OCI-LY7 (cell line): ENCODE measurements at regions not wholly inside any gene's neighbourhood (a gene's known extent, or its start where the extent isn't known, plus 50 kb on each side); places are given as distances from the start of the nearest gene placed in this dataset.

Experiments
- BruUV-seq: library from RNA; stranded (reverse); fragments of 400-500 nt; replicated peaks from 2 replicates; lab custom pipeline; 2021; lab: Mats Ljungman, UMichigan
- CTCF ChIA-PET: fragments of 300-600 bp; sonication (Branson Sonifier 250); formaldehyde crosslinking; loops from one replicate; lab custom pipeline; 2022; ENCODE audit warnings: antibody characterized with exemption; ENCODE audit not compliant: unreplicated experiment; lab: Charles Lee
- POLR2A ChIA-PET: fragments of 300-600 bp; sonication (Branson Sonifier 250); formaldehyde crosslinking; loops from one replicate; lab custom pipeline; 2022; ENCODE audit warnings: antibody characterized with exemption; lab: Charles Lee
- DNase-seq: peaks from one replicate; pipeline ENCODE4 v3.0.0-alpha.2; 2015; ENCODE audit warnings: low spot score
- H2AFZ ChIP-seq: fragments of 200-600 bp; sonication (generic), shearing (Covaris generic); 2 replicates; pipeline ENCODE4 v1.6.1; 2014; ENCODE audit warnings: mild to moderate bottlenecking, antibody characterized with exemption, low read length, moderate library complexity
- H3K27ac ChIP-seq: fragments of 200-600 bp; sonication (generic); 2 replicates; pipeline ENCODE4 v1.5.1; 2014; ENCODE audit warnings: mixed run types, low read depth, mild to moderate bottlenecking, moderate library complexity, low read length, inconsistent platforms; ENCODE audit not compliant: poor library complexity, severe bottlenecking
- H3K36me3 ChIP-seq: fragments of 200-600 bp; sonication (generic); 2 replicates; pipeline ENCODE4 v1.6.1; 2014; ENCODE audit warnings: mild to moderate bottlenecking, antibody characterized with exemption, low read length, moderate library complexity, mixed read lengths; ENCODE audit not compliant: insufficient read depth
- H3K4me1 ChIP-seq: fragments of 200-600 bp; sonication (generic); 2 replicates; pipeline ENCODE4 v1.5.1; 2014; ENCODE audit warnings: mild to moderate bottlenecking, low read length; ENCODE audit not compliant: insufficient read depth, poor library complexity, severe bottlenecking
- H3K4me2 ChIP-seq: fragments of 200-600 bp; sonication (generic); 2 replicates; pipeline ENCODE4 v1.6.1; 2014; ENCODE audit warnings: mild to moderate bottlenecking, low read length
- H3K4me3 ChIP-seq: fragments of 200-600 bp; sonication (generic); 2 replicates; pipeline ENCODE4 v1.5.1; 2014; ENCODE audit warnings: mild to moderate bottlenecking, low read depth, low read length; ENCODE audit not compliant: poor library complexity, severe bottlenecking
- H3K79me2 ChIP-seq: fragments of 200-600 bp; sonication (generic); 2 replicates; pipeline ENCODE4 v1.6.1; 2016; ENCODE audit warnings: low read depth, mild to moderate bottlenecking, low read length, moderate library complexity, mixed read lengths; ENCODE audit not compliant: insufficient read depth
- H3K9me2 ChIP-seq: fragments of 200-600 bp; sonication (generic); 2 replicates; pipeline ENCODE4 v1.6.1; 2016; ENCODE audit warnings: mild to moderate bottlenecking, low read length, mixed read lengths; ENCODE audit not compliant: insufficient read depth
- H3K9me3 ChIP-seq: fragments of 200-600 bp; sonication (generic); 2 replicates; pipeline ENCODE4 v1.6.1; 2014; ENCODE audit warnings: mild to moderate bottlenecking, mixed run types, low read length, mixed read lengths
- H4K20me1 ChIP-seq: fragments of 200-600 bp; sonication (generic); 2 replicates; pipeline ENCODE4 v1.6.1; 2014; ENCODE audit warnings: mild to moderate bottlenecking, antibody characterized with exemption, low read length, moderate library complexity, mixed read lengths; ENCODE audit not compliant: insufficient read depth
- EZH2phosphoT487 ChIP-seq: fragments of 200-600 bp; sonication (generic); IDR thresholded peaks from 2 replicates; pipeline ENCODE4 v1.6.1; 2018; ENCODE audit warnings: low read depth, borderline replicate concordance, mild to moderate bottlenecking, mixed run types, antibody characterized with exemption, low read length, moderate library complexity, mixed read lengths
- intact Hi-C: fragments of 100-400 bp; cut with micrococcal nuclease; formaldehyde crosslinking; loops from one replicate; pipeline ENCODE4 v1.10.0; 2022; ENCODE audit not compliant: unreplicated experiment
- TF ChIP-seq, protein P1 (sequence below): fragments of 200-600 bp; sonication (generic); conservative IDR thresholded peaks from 2 replicates; pipeline ENCODE4 v1.5.1; 2014; ENCODE audit warnings: mild to moderate bottlenecking, antibody characterized with exemption, low read length, moderate library complexity, mixed read lengths

DNA sequence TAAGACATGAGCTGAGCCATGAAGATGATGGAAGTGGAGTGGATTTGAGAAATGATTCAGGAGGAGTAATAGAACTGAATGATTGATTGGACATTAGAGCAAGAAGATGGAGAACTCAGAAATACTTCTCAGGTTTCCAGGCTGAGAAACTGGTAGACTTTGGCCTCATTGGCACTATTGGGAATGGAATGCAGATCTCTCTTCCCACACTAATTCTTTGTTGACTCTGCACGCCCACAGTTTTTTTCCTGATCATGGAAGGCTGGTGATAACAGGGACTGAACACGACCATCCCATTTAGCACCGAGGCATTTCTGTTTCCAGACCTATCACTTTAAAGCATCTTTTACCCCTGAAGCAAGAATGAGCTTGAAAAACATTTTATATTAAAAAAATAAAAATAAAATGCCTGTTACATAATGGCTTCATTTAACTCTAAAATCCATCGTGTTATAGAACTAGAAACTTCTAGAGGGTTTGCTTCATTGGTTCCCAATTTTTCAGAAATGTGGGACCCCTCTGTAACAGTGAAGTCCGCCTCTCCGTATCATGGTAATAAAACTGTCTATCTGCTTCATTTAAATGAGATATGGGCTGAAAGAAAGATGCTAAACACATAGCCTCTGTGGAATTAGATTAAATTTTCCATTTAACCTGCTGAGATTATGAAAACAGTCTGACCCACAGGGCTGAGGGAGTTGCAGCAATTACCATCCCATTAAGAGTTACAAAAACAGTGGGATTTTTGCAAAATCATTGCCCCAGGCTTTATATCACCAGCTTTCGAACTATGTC is 562.0 kb upstream of the CFAP20DC start:
- Histone ChIP-seq H3K4me3 (no peak overlapping the region), H3K27ac (no peak overlapping the region), H3K9me2 (no peaks in the 10 kb centered on the region), H3K36me3 (no peaks in the 10 kb centered on the region), H3K9me3 (no peaks in the 10 kb centered on the region), H3K4me1 (no peaks in the 10 kb centered on the region), H3K79me2 (no peaks in the 10 kb centered on the region), H2AFZ (no peak overlapping the region), H4K20me1 (no peaks in the 10 kb centered on the region), H3K4me2 (no peak overlapping the region)
- DNase-seq: no peak
- BruUV-seq: no TSS peak
- intact Hi-C loops: no loop called here
- POLR2A ChIA-PET: no interaction called here
- CTCF ChIA-PET: no interaction called here
- no peak for TF ChIP-seq EZH2phosphoT487
- TF ChIP-seq, protein P1, sequence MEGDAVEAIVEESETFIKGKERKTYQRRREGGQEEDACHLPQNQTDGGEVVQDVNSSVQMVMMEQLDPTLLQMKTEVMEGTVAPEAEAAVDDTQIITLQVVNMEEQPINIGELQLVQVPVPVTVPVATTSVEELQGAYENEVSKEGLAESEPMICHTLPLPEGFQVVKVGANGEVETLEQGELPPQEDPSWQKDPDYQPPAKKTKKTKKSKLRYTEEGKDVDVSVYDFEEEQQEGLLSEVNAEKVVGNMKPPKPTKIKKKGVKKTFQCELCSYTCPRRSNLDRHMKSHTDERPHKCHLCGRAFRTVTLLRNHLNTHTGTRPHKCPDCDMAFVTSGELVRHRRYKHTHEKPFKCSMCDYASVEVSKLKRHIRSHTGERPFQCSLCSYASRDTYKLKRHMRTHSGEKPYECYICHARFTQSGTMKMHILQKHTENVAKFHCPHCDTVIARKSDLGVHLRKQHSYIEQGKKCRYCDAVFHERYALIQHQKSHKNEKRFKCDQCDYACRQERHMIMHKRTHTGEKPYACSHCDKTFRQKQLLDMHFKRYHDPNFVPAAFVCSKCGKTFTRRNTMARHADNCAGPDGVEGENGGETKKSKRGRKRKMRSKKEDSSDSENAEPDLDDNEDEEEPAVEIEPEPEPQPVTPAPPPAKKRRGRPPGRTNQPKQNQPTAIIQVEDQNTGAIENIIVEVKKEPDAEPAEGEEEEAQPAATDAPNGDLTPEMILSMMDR: no peak

- no TSS peak for BruUV-seq
- CTCF ChIA-PET: no interaction called here
- H4K20me1 ChIP-seq: no peaks in the 10 kb centered on the region
Observed at GRCh38 chr3:59609657-59610348, 560.0 kb upstream of the CFAP20DC start.

More at GRCh38 chr3:59609657-59610348, 560.0 kb upstream of the CFAP20DC start:
- intact Hi-C loops: no loop called here
- H3K4me2 ChIP-seq: no peak overlapping the region
- no peaks in the 10 kb centered on the region for H3K36me3 ChIP-seq
- no peak overlapping the region for H3K4me3 ChIP-seq
- H3K4me1 ChIP-seq: no peaks in the 10 kb centered on the region
- H3K9me2 ChIP-seq: no peaks in the 10 kb centered on the region
- POLR2A ChIA-PET: no interaction called here
- H3K79me2 ChIP-seq: no peaks in the 10 kb centered on the region
- H3K27ac ChIP-seq: no peak overlapping the region
- H3K9me3 ChIP-seq: no peaks in the 10 kb centered on the region
- no peak for DNase-seq
- H2AFZ ChIP-seq: no peak overlapping the region
- TF ChIP-seq, protein P1: no peak
